Left cardiac atrium (tissue), 4 donors: ENCODE measurements at regions not wholly inside any gene's neighbourhood (a gene's known extent, or its start where the extent isn't known, plus 50 kb on each side); places are given as distances from the start of the nearest gene placed in this dataset.
"Not testable (repeated sequence)": the region's sequence is repeated elsewhere in the genome, so short reads cannot be mapped to it uniquely, and the experiment has no call there.

ENCODE experiments used
- ATAC-seq, 2 donors: fragments of 200-7000 bp; cut with Tn5 transposase; one replicate each; pipeline ENCODE4 v1.9.1; 2020; ENCODE audit warnings: mild to moderate bottlenecking in 2 of 2, moderate library complexity in 2 of 2
- DNase-seq: peaks from one replicate; pipeline ENCODE4 v3.0.0-alpha.2; 2020
- intact Hi-C, 2 donors: fragments of 100-400 bp; cut with DNase I; formaldehyde crosslinking; loops; one replicate each; pipeline versions ENCODE4 v1.14.1 to v1.15.1; 2022 to 2023
- donor health status: DM: no; HTN: yes; CAD: no.
- donor health status: DM: no; HTN: yes; CAD: no; lungs with severe emphysema.
- donor health status: DM: yes; HTN: yes; CAD: no.
- donor health status: Dilated cardiomyopathy.

- DNase-seq, intact Hi-C loops, ATAC-seq: not testable (repeated sequence)
Observed at GRCh38 chr2:87565116-87565515, 182.8 kb upstream of the PLGLB2 start.

DNA sequence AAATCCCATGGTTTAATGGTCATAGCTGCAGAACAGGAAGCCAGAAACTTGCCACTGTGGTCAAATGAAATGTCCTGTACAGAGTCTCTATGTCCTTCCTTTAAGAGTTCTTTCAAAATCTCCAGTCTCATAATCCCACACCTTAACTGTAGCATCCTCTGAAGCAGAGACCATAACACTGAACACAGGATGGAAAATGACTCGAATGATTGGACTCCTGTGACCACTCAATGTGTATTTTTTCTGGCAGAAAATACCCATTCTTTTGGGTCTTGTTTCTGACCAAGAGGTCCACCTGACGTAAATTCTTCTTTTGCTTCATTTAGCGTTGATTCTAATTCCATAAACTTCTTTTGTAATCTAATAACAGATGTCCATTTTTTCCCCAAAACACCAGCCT lies 181.4 kb upstream of the PLGLB2 start:
- DNase-seq, ATAC-seq, intact Hi-C loops: not testable (repeated sequence)

- ATAC-seq, intact Hi-C loops, DNase-seq: not testable (repeated sequence)
Observed at GRCh38 chr2:87567093-87567492, 180.8 kb upstream of the PLGLB2 start.

DNA sequence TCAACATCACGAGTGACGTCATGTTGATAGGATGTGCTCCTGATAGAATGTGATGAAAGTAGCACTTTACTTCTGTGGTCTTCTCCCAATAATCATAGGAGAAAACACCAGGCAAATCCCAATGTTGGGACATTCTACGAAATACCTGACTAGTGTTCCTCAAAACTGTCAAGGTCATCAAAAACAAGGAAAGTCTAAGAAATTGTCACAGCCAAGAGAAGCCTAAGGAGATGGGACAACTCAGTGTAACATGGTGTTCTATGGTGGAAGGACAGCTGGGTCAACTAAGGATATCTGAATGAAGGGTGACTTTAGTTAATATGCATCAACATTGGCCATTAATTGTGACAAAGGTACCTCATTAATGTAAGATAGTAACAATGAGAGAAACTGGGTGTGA lies 180.0 kb upstream of the PLGLB2 start:
- DNase-seq, intact Hi-C loops, ATAC-seq: not testable (repeated sequence)

- intact Hi-C loops, ATAC-seq, DNase-seq: not testable (repeated sequence)
Observed at GRCh38 chr2:87568554-87569278, 179.2 kb upstream of the PLGLB2 start.

DNA sequence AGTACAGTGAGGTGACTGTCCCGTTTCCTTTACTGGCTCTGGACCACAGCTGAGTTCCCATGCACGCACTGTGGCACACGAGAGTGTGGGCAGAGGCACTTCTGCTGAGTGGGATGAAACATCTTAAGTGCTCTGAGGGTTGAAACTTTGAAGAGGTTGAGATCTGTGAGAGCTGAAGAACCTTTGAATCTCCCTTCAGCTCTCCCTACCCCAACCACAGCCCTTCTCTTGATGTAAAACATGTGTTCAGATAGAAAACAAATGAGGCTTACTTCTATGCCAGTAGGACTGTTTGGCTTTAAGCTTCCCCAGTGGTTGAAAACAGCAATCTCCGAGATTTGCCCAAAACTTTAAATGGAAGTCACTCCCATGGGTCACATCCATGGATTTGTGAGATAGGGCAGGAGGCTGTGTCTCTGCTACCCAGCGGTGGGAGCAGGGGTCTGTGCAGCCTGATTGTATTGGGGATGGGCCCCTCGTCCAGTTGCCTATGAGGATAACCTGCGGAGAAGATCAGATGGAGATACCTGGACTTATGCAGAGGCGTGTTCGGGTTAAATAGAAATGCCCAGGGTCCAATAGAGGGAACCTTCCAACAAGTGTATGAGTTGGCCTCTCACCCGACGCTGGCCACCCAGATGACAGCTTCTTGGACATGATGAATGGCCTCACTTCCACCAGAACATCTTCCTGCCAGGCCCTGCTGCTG lies 178.0 kb upstream of the PLGLB2 start:
- DNase-seq, ATAC-seq, intact Hi-C loops: not testable (repeated sequence)

DNA sequence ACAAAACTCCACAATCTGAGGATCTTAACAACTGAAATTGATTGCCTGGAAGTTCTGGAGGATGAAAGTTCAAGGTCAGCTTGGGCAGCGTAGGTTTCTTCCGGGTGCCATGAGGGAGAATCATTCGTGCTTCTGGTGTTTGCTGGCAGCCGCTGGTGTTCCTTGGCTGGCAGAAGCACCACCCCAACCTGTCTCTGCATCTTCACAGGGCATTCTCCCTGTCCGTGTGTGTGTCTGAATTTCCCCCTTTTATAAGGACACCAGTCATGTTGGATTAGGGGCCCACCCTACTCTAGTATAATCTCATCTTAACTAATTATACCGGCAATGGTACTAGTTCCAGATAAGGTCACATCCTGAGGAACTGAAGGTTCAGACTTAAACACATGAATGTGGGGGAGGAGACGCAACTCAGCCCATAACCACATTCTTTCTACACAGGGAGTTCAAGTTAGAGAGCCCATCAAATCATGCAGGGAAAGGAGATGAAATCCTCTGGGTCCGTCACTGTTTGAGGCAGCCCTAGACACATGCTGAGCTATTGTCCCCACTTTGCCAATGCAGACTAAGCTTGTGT lies 175.9 kb upstream of the PLGLB2 start:
- intact Hi-C loops, ATAC-seq, DNase-seq: not testable (repeated sequence)

DNA sequence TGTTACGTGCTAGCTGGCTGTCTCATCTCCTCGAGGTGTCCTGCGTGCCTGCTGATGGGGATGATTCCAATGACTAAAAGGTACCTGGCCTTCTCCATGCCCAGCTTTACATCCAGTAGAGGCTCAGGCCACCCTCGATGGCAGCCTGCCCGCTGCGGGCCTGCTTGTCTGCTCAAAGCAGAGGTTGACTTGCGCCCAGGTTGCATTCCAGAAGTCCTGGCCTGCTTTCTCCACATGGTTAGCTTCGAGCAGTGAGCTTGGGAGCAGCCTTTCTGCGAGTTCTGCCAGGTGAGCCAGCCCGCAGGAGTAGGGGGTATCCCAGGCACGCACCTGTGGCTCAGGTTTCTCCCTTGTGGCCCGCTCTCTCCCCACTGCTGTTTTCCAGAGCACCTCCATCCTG lies 175.0 kb upstream of the PLGLB2 start:
- intact Hi-C loops, DNase-seq, ATAC-seq: not testable (repeated sequence)

DNA sequence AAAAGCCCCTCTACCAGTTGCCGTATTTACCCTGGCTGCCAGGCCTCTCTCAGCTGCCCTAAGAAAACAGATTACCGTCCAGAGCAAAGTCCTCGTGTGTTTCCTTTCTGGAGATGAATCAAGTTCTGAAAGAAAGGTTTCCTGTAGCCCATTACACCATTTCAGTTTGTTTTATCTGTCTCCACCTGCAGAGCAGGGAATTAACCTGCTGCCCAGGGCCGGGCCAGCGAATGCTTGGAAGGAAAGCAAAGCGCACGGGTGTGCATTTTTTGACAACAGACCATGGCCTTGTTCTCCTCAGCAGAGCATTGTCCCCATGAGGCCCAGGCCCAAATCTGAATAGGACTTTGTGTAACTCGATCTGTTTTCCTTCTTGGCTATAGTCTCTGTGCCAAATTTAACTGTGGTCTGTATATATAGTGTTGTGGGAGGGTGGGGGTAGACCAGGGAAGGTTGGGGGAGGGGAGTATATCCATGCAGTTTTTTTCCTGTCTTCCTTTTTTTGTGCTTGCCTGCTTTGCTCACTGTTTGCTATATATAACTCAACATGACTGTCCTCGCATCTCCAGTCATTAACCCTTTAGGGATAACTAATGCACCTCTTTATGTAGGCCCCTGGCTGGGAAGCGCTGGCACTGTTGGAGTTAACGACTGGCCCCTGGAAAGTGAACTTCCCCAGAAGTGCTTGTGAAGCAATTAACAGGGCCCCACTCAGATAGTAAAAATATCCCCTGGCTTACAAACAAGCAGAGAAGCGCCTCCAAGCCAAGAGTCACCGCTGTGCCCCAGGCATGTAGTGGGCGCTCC lies 174.3 kb upstream of the PLGLB2 start:
- DNase-seq, intact Hi-C loops: not testable (repeated sequence)
- ATAC-seq = peak; percentile 30 to 58

DNA sequence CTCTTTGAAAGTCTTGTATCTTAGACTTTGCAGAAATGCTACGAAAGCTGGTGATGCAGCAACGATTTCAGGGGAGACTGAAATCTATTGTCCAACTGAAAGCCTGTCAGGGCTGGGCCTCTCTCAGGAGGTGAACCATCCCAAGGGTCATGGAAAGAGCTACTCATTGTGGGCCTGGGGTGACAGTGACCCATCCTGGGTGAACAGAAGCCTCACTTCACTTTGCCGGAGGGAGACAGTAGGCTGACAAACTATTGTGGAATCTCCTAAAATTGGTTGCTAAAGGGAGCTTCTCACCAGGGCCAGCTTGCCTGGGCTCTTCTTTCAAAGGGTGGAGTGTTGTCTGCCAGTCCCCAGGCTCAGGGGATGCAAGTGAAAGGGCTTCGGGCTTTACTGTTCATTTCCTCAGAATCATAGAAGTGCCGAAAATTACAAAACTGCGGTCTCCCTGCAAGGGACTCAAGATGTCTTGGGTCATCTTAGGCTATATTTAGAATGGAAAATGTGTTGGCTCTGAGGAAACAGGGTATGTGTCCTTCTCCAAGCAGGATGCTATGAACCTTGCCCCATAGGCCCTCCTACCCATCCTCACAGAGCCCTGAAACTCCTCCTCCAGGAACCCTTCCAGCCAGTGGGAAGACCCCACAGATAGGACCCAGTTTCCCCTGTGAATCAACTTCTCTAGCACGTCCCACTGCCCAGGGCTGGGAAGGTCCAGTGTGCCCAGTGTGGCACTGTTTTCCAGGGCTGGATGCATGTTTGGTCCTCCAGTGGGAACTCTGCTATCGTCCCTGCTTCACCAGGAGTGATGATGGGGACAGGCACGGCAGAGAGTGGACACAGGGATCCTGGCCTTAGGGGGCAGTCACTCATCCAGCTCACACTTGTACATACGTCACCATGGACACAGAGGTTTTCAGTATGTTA lies 173.4 kb upstream of the PLGLB2 start:
- not testable (repeated sequence) for DNase-seq
- peak in 1 of 2 donors; percentile 13 for ATAC-seq

DNA sequence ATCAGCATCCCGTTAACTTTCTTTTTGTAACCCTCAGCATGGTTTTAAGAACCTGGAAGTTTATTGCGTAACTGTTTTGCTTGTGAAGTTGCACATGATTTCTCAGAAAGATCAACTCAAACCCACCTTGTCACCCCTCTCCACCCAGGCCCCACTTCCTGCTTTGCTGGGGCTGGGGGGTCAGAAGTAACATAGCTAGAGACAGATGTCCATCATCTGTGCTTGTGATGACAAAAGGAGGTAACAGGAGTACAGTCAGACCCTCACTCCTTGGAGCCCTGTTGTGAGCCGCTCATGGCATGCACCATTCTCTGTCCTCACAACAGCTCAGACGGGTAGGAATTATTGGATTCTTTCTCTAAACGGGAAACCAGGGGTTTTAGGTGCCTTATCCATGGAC lies 172.7 kb upstream of the PLGLB2 start:
- intact Hi-C loops, ATAC-seq: not testable (repeated sequence)

More for the DNA sequence above, 173.4 kb upstream of the PLGLB2 start:
- intact Hi-C loops = not testable (repeated sequence)

GRCh38 chr2:87577358-87577757 lies 170.5 kb upstream of the PLGLB2 start:
- not testable (repeated sequence) for ATAC-seq

More for the DNA sequence above, 172.7 kb upstream of the PLGLB2 start:
- not testable (repeated sequence) for DNase-seq

GRCh38 chr2:87582152-87582551 lies 165.7 kb upstream of the PLGLB2 start:
- peak in 1 of 2 donors; percentile 38 for ATAC-seq
- DNase-seq, intact Hi-C loops: not testable (repeated sequence)

More at GRCh38 chr2:87577358-87577757, 170.5 kb upstream of the PLGLB2 start:
- DNase-seq, intact Hi-C loops: not testable (repeated sequence)

GRCh38 chr2:87582579-87582978 lies 165.3 kb upstream of the PLGLB2 start:
- intact Hi-C loops = not testable (repeated sequence)
- ATAC-seq = peak in 1 of 2 donors; percentile 10

DNA sequence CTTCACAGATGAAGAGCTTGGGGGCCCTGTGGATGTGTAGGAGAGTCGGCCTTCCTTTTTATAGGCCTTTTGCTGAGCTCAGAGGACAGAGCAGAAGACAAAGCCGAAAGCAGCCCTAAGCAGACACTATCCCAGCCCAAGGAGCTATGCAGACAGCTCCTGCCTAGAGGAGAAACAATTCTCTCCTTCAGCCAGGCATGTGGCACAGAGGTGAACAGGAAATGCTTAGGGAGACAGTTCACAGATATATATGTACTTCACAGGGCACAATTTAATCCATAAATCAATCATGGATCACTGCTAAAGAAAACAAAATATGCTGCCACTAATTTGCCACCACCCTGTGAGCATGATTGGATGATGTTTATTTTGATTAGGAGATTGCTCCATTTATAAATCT lies 164.5 kb upstream of the PLGLB2 start:
- DNase-seq, ATAC-seq, intact Hi-C loops: not testable (repeated sequence)

More at GRCh38 chr2:87582579-87582978, 165.3 kb upstream of the PLGLB2 start:
- not testable (repeated sequence) for DNase-seq

DNA sequence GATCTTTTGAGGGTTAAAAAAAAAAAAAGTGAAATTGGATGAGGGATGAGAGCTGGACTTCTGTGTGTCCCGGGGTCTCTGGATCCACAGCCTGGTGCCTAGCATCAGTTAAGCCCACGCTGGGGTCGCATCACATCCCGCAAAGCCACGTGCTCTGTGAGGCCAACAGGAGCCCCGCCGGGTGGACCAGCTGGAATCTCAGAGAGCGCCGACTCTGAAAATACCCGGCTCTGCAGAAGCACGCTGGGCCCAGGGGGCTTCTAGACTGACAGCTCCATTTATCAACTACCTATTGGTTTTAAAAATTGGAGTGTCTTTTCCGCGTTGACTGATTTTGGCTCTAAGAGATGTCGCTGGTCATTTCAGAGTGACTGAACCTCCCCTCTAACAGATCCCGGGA lies 164.1 kb upstream of the PLGLB2 start:
- DNase-seq, intact Hi-C loops: not testable (repeated sequence)
- peak in 1 of 2 donors; percentile 12 for ATAC-seq

GRCh38 chr2:87584268-87584906 lies 163.5 kb upstream of the PLGLB2 start:
- DNase-seq (peak; percentile 24), ATAC-seq (peak; percentile 91 to 92)
- intact Hi-C loops = not testable (repeated sequence)
